ENCODE measurements at regions not wholly inside any gene's neighbourhood (a gene's known extent, or its start where the extent isn't known, plus 50 kb on each side); places are given as distances from the start of the nearest gene placed in this dataset.

GRCh38 chr2:16207151-16207550, 266.8 kb downstream of the MYCN start:
- no peak for TF ChIP-seq CTCF (IDR thresholded peaks at IDR 0.05)
- TF ChIP-seq POLR2A (IDR thresholded peaks at IDR 0.05) = no peak
